GM12874 (cell line): ENCODE measurements at regions not wholly inside any gene's neighbourhood (a gene's known extent, or its start where the extent isn't known, plus 50 kb on each side); places are given as distances from the start of the nearest gene placed in this dataset.

ENCODE experiments used
- TF ChIP-seq, protein P1 (sequence below): IDR thresholded peaks from 2 replicates; pipeline ENCODE4 v1.5.1; 2011; ENCODE audit warnings: low read depth, mild to moderate bottlenecking, control low read depth, low read length, moderate library complexity; ENCODE audit not compliant: insufficient read depth

DNA sequence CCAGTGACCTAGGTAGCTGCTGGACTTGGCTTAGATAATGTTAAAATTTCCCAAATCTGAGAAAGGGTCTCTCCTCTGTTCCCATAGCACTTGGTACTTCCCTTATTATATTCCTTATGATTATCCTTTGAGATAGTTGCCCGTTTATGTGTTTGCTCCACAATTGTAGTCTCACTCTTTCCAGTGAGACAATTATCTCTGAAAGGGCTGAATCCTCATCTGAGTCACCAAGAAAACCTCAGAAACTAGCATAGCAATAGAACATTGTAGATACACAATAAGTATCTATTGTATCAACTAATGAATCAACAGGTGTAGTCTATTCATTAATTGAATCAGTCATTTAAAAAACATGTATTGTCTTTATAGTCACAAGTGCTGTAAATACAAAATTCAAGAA, 119.1 kb upstream of the FAR2 start:
- TF ChIP-seq, protein P1, sequence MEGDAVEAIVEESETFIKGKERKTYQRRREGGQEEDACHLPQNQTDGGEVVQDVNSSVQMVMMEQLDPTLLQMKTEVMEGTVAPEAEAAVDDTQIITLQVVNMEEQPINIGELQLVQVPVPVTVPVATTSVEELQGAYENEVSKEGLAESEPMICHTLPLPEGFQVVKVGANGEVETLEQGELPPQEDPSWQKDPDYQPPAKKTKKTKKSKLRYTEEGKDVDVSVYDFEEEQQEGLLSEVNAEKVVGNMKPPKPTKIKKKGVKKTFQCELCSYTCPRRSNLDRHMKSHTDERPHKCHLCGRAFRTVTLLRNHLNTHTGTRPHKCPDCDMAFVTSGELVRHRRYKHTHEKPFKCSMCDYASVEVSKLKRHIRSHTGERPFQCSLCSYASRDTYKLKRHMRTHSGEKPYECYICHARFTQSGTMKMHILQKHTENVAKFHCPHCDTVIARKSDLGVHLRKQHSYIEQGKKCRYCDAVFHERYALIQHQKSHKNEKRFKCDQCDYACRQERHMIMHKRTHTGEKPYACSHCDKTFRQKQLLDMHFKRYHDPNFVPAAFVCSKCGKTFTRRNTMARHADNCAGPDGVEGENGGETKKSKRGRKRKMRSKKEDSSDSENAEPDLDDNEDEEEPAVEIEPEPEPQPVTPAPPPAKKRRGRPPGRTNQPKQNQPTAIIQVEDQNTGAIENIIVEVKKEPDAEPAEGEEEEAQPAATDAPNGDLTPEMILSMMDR = no peak

DNA sequence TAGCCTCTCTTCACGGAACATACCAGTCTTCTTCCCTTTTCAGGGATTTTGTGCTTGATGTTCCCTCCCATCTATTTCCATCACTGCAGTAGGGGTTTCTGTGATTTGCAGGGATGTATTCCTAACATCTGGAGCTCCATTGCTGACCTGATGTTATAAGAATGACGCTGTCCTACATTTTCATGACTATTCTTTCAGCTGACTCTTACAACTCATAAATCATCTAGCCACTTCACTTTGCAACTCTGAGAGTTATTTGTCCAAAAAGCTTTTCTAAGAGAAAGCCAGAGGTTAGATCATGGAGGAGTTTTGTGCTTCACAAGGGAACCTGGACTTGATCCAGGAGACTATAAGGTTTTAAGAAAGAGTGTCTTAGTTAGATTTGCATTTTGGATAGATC, 116.6 kb upstream of the FAR2 start:
- TF ChIP-seq, protein P1 = no peak

- TF ChIP-seq, protein P1 = no peak
Measured at GRCh38 chr12:29033519-29033918, 115.6 kb upstream of the FAR2 start.

- TF ChIP-seq, protein P1 = no peak
Measured at GRCh38 chr12:29035112-29035511, 114.0 kb upstream of the FAR2 start.

GRCh38 chr12:29039013-29039412, 110.1 kb upstream of the FAR2 start:
- TF ChIP-seq, protein P1 = no peak

DNA sequence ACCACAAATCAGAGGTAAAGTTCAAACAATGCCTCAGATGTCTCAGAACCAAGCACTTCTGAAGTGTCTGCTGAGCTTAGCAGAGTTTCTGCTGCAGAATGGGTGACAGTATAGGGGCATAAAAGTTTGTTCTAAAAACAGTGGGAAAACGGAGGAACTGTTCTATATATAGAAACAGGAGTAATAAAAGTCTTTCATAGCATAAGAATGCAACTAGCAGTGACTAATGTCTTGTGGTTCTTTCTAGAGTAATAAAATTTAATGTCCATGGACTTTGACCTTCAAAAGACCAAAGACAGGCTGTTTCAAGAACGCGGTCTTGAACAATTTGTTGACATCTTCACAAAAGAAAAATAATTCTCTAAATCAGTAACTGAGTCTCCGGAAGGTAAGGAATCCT, 107.5 kb upstream of the FAR2 start:
- TF ChIP-seq, protein P1 = no peak

DNA sequence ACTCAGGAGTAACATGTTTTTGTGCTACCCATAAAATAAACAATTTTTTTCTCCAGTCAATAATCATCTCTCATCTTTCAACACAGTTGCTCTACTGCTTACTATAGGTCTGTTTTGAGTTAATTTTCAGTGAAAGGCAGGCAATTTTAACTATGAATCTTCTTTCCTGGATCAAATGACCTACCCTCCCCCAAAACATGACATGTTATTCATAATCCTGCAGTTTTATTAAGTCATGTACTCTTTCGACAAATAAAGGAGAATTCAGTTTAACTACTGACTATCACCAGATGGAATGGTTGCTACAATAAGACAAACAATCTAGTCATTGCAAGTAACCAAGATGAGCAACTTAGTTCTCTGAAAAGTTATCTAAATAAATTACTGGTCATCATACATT, 106.0 kb upstream of the FAR2 start:
- TF ChIP-seq, protein P1 = no peak

GRCh38 chr12:29044799-29045198, 104.3 kb upstream of the FAR2 start:
- TF ChIP-seq, protein P1 = no peak
